ENCODE measurements at regions not wholly inside any gene's neighbourhood (a gene's known extent, or its start where the extent isn't known, plus 50 kb on each side); places are given as distances from the start of the nearest gene placed in this dataset.

GRCh38 chr11:44496391-44496790 is 69.1 kb upstream of the CD82 start:
- no peak for TF ChIP-seq EZH2 (IDR thresholded peaks at IDR 0.05)
- no peak for TF ChIP-seq POLR2AphosphoS5 (IDR thresholded peaks at IDR 0.05; ENCODE audit: borderline replicate concordance, low read depth, low read length)
- no peak for TF ChIP-seq FOXP2 (optimal IDR thresholded peaks at IDR 0.05; ENCODE audit: control extremely low read depth, extremely low read length, insufficient read depth)

All from SK-N-MC (cell line).